Osteoblast (primary cell): ENCODE measurements at regions not wholly inside any gene's neighbourhood (a gene's known extent, or its start where the extent isn't known, plus 50 kb on each side); places are given as distances from the start of the nearest gene placed in this dataset.
"Not testable (repeated sequence)": the region's sequence is repeated elsewhere in the genome, so short reads cannot be mapped to it uniquely, and the experiment has no call there.

Experiments
- DNase-seq: peaks from one replicate; pipeline ENCODE4 v3.0.0; 2011; ENCODE audit warnings: low spot score, mixed read lengths; ENCODE audit not compliant: insufficient read length; ENCODE audit errors: missing footprints
- H2AFZ ChIP-seq: 2 replicates; pipeline ENCODE4 v1.6.0; 2011; ENCODE audit warnings: mild to moderate bottlenecking, low read length
- H3K27ac ChIP-seq: 2 replicates; pipeline ENCODE4 v1.5.1; 2011; ENCODE audit warnings: mild to moderate bottlenecking, low read depth, low read length, moderate library complexity
- H3K27me3 ChIP-seq: 2 replicates; pipeline ENCODE4 v1.6.0; 2012; ENCODE audit warnings: mild to moderate bottlenecking, control low read depth, inconsistent platforms, low read length, moderate library complexity; ENCODE audit not compliant: insufficient read depth
- H3K36me3 ChIP-seq: 2 replicates; pipeline ENCODE4 v1.5.1; 2011; ENCODE audit warnings: mild to moderate bottlenecking, low read length, control low read depth, moderate library complexity; ENCODE audit not compliant: insufficient read depth
- H3K4me1 ChIP-seq: 2 replicates; pipeline ENCODE4 v1.5.1; 2011; ENCODE audit warnings: mild to moderate bottlenecking, low read length, control low read depth, moderate library complexity; ENCODE audit not compliant: insufficient read depth
- H3K4me2 ChIP-seq: 2 replicates; pipeline ENCODE4 v1.6.0; 2011; ENCODE audit warnings: mild to moderate bottlenecking, low read length; ENCODE audit not compliant: insufficient read depth
- H3K4me3 ChIP-seq: fragments of 200-600 bp; sonication (generic); 3 replicates; pipeline ENCODE4 v1.5.1; 2012; ENCODE audit warnings: mild to moderate bottlenecking, low read length, inconsistent platforms; ENCODE audit not compliant: insufficient read depth
- H3K79me2 ChIP-seq: 2 replicates; pipeline ENCODE4 v1.6.0; 2012; ENCODE audit warnings: mild to moderate bottlenecking, low read length, control low read depth, inconsistent platforms; ENCODE audit not compliant: insufficient read depth
- H3K9me3 ChIP-seq: 2 replicates; pipeline ENCODE4 v1.5.1; 2011; ENCODE audit warnings: low read depth, low read length, control low read depth
- H4K20me1 ChIP-seq: 2 replicates; pipeline ENCODE4 v1.6.0; 2012; ENCODE audit warnings: mild to moderate bottlenecking, low read length, control low read depth; ENCODE audit not compliant: insufficient read depth
- TF ChIP-seq, protein P1 (sequence below): IDR thresholded peaks from 2 replicates; pipeline ENCODE4 v1.5.1; 2011; ENCODE audit warnings: mild to moderate bottlenecking, low read depth, low read length, moderate library complexity; ENCODE audit errors: extremely low read depth

DNA sequence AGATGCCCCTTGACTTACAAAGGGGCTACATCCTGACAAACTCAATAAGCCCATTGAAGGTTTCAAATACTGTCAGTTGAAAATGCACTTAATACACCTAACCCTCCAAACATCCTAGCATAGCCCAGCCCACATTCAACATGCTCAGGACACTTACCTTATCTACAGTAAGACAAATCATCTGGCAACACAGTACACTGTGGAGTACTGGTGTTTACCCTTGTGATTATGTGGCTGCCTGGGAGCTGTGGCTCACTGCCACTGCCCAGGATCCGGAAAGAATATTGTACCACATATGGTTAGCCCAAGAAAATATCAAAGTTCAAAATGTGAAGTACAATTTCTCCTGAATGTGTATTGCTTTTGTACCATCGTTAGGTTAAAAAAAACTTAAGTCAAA, 562.2 kb downstream of the HTR1A start:
- Histone ChIP-seq H3K4me2 (no peak overlapping the region), H3K9me3 (no peaks in the 10 kb centered on the region), H4K20me1 (no peaks in the 10 kb centered on the region), H3K27ac (no peak overlapping the region), H2AFZ (no peak overlapping the region), H3K4me1 (no peaks in the 10 kb centered on the region), H3K79me2 (no peaks in the 10 kb centered on the region), H3K4me3 (no peak overlapping the region), H3K36me3 (no peaks in the 10 kb centered on the region), H3K27me3 (no peaks in the 10 kb centered on the region)
- no peak for DNase-seq
- TF ChIP-seq, protein P1, sequence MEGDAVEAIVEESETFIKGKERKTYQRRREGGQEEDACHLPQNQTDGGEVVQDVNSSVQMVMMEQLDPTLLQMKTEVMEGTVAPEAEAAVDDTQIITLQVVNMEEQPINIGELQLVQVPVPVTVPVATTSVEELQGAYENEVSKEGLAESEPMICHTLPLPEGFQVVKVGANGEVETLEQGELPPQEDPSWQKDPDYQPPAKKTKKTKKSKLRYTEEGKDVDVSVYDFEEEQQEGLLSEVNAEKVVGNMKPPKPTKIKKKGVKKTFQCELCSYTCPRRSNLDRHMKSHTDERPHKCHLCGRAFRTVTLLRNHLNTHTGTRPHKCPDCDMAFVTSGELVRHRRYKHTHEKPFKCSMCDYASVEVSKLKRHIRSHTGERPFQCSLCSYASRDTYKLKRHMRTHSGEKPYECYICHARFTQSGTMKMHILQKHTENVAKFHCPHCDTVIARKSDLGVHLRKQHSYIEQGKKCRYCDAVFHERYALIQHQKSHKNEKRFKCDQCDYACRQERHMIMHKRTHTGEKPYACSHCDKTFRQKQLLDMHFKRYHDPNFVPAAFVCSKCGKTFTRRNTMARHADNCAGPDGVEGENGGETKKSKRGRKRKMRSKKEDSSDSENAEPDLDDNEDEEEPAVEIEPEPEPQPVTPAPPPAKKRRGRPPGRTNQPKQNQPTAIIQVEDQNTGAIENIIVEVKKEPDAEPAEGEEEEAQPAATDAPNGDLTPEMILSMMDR, result no peak

DNA sequence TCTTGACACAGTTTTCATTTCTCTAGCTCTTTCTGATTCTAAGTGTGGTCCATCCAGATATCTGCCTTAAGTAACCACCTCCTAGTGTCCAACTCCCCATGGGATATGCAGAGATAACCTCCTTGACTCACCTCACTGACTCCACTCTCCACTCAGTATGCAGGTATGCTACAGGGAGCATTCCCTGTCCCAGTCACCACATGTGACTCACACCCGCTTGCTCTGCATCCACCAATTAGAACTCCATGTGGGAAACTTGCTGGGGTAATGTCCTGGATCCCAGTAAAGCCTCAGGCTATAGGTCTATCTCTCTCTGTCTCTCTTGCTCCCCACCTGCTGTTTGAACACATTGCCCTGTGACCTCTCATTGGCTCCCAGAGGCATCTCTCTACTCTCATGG, 563.9 kb downstream of the HTR1A start:
- H3K4me1 ChIP-seq, result no peaks in the 10 kb centered on the region
- H3K4me2 ChIP-seq, result no peak overlapping the region
- TF ChIP-seq, protein P1, result no peak
- H3K79me2 ChIP-seq, result no peaks in the 10 kb centered on the region
- no peaks in the 10 kb centered on the region for H4K20me1 ChIP-seq
- H3K9me3 ChIP-seq, result no peaks in the 10 kb centered on the region
- no peak overlapping the region for H3K4me3 ChIP-seq
- no peak overlapping the region for H2AFZ ChIP-seq
- no peak for DNase-seq
- H3K27ac ChIP-seq, result no peak overlapping the region
- H3K27me3 ChIP-seq, result no peaks in the 10 kb centered on the region
- H3K36me3 ChIP-seq, result no peaks in the 10 kb centered on the region

DNA sequence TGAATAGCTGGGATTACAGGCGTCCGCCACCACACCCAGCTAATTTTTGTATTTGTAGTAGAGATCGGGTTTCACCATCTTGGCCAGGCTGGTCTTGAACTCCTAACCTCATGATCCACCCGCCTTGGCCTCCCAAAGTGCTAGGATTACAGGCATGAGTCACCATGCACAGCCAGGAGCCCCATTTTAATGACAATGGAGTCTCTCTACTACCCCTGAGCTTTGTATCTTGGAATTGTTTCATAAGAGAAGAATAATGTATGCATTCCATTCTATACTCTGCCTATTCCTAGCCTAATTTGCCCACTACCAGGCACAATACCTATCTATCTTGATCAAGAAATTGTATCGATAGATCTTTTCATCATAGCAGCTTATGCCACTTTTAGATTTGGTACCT, 574.1 kb downstream of the HTR1A start:
- H4K20me1 ChIP-seq, result not testable (repeated sequence)

DNA sequence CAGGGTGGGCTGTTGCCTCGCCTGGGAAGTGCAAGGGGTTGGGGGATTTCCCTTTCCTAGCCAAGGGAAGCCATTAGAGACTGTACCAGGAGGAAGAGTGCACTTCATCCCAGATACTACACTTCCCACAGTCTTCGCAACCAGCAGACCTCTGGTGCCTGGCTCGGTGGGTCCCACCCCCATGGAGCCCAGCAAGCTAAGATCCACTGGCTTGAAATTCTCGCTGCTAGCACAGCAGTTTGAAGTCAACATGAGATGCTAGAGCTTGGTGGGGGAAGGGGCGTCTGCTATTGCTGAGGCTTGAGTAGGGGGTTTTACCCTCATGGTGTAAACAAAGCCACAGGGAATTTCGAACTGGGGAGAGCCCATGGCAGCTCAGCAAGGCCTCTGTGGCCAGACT, 586.4 kb downstream of the HTR1A start:
- TF ChIP-seq, protein P1, result no peak
- H2AFZ ChIP-seq, result no peak overlapping the region
- no peak overlapping the region for H3K27ac ChIP-seq
- H4K20me1 ChIP-seq, result no peaks in the 10 kb centered on the region
- no peaks in the 10 kb centered on the region for H3K36me3 ChIP-seq
- no peak for DNase-seq
- no peaks in the 10 kb centered on the region for H3K79me2 ChIP-seq
- H3K4me2 ChIP-seq, result no peak overlapping the region
- H3K4me3 ChIP-seq, result no peak overlapping the region
- no peaks in the 10 kb centered on the region for H3K27me3 ChIP-seq
- H3K4me1 ChIP-seq, result no peaks in the 10 kb centered on the region
- no peaks in the 10 kb centered on the region for H3K9me3 ChIP-seq

More for the DNA sequence above, 574.1 kb downstream of the HTR1A start:
- not testable (repeated sequence) for H3K9me3 ChIP-seq, H3K27ac ChIP-seq, H2AFZ ChIP-seq, H3K79me2 ChIP-seq, H3K36me3 ChIP-seq, H3K4me3 ChIP-seq, H3K4me1 ChIP-seq, DNase-seq, H3K4me2 ChIP-seq, H3K27me3 ChIP-seq
